ENCODE measurements at regions not wholly inside any gene's neighbourhood (a gene's known extent, or its start where the extent isn't known, plus 50 kb on each side); places are given as distances from the start of the nearest gene placed in this dataset.

GRCh38 chr14:50008562-50008961 is 107.8 kb downstream of the VCPKMT start:
- DNase-seq (ENCODE audit: low read depth, low spot score) (no peak), ATAC-seq (no peak)
- BruUV-seq (replicated peaks), result no TSS peak
- ChIA-PET POLR2A (no interaction called here), CTCF (no interaction called here)
- Histone ChIP-seq H3K27ac (ENCODE audit: low read length) (peak overlapping the region; percentile 72), H3K27me3 (ENCODE audit: control insufficient read depth, insufficient read depth, low read length) (no peaks in the 10 kb centered on the region), H3K9me3 (ENCODE audit: control insufficient read depth, insufficient read depth, low read depth, low read length) (no peaks in the 10 kb centered on the region), H3K36me3 (ENCODE audit: control insufficient read depth, insufficient read depth, low read length) (no peaks in the 10 kb centered on the region), H3K4me3 (ENCODE audit: low read depth in 2 of 2, low read length in 2 of 2) (no peak overlapping the region), H3K4me1 (ENCODE audit: control insufficient read depth, insufficient read depth, low read length) (peaks cover 36% of the 10 kb centered on the region)
- no peak for TF ChIP-seq REST (IDR thresholded peaks at IDR 0.05; ENCODE audit: insufficient read depth in 1 of 2, low read depth in 2 of 2, low read length in 1 of 2)
- TF ChIP-seq TCF7L2 (IDR thresholded peaks at IDR 0.05; ENCODE audit: low read depth, low read length), result no peak
- no peak for TF ChIP-seq POLR2AphosphoS5 (IDR thresholded peaks at IDR 0.05; ENCODE audit: low read depth, low read length)
- intact Hi-C loops (cut with micrococcal nuclease; ENCODE audit: unreplicated experiment) (no loop called here), in situ Hi-C loops (cut with HindIII; ENCODE audit: low pct_unique_long_range_greater_than_20kb, low sequenced_read_pairs) (no loop called here)

GRCh38 chr14:50008974-50009373 is 107.4 kb downstream of the VCPKMT start:
- TF ChIP-seq REST (IDR thresholded peaks at IDR 0.05; ENCODE audit: insufficient read depth in 1 of 2, low read depth in 2 of 2, low read length in 1 of 2) (no peak), SIN3A (IDR thresholded peaks at IDR 0.05; ENCODE audit: borderline replicate concordance, insufficient read depth, low read depth, low read length) (no peak), POLR2AphosphoS5 (IDR thresholded peaks at IDR 0.05; ENCODE audit: low read depth, low read length) (no peak), TCF7L2 (IDR thresholded peaks at IDR 0.05; ENCODE audit: low read depth, low read length) (no peak), CTCF (IDR thresholded peaks at IDR 0.05) (no peak)
- no peaks in the 10 kb centered on the region for H3K27me3 ChIP-seq (ENCODE audit: control insufficient read depth, insufficient read depth, low read length)
- no peak for DNase-seq (ENCODE audit: low read depth, low spot score)
- in situ Hi-C loops (cut with HindIII; ENCODE audit: low pct_unique_long_range_greater_than_20kb, low sequenced_read_pairs) (no loop called here), intact Hi-C loops (cut with micrococcal nuclease; ENCODE audit: unreplicated experiment) (no loop called here)
- H3K9me3 ChIP-seq (ENCODE audit: control insufficient read depth, insufficient read depth, low read depth, low read length), result no peaks in the 10 kb centered on the region
- no peak overlapping the region for H3K4me3 ChIP-seq (ENCODE audit: low read depth in 2 of 2, low read length in 2 of 2)
- POLR2A ChIA-PET, result no interaction called here
- peaks cover 35% of the 10 kb centered on the region for H3K4me1 ChIP-seq (ENCODE audit: control insufficient read depth, insufficient read depth, low read length)
- no peaks in the 10 kb centered on the region for H3K36me3 ChIP-seq (ENCODE audit: control insufficient read depth, insufficient read depth, low read length)
- BruUV-seq (replicated peaks), result no TSS peak
- CTCF ChIA-PET, result no interaction called here
- H3K27ac ChIP-seq (ENCODE audit: low read length), result peak overlapping the region; percentile 72
- ATAC-seq, result no peak

All from Panc1 (cell line).